ENCODE measurements at regions not wholly inside any gene's neighbourhood (a gene's known extent, or its start where the extent isn't known, plus 50 kb on each side); places are given as distances from the start of the nearest gene placed in this dataset.

DNA sequence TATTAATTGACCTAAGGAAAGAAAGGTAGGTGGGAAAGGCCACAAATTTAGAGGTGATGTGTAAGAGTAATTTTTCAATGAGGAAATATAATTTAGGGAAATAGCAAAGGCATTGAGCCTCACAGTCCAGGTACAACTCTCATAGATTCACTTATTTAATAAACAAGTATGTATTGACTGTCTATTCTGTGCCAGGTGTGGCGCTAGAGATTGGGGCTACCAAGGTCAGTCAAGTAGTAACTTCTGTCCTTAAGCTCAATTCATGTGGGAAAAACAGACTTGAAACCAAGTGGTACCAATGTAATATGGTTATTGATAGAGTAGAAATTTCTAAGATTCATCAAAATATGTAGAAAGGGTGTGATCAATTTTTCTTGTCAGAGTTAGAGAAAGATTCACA is 257.5 kb downstream of the C4orf33 start:
- TF ChIP-seq, protein P1, sequence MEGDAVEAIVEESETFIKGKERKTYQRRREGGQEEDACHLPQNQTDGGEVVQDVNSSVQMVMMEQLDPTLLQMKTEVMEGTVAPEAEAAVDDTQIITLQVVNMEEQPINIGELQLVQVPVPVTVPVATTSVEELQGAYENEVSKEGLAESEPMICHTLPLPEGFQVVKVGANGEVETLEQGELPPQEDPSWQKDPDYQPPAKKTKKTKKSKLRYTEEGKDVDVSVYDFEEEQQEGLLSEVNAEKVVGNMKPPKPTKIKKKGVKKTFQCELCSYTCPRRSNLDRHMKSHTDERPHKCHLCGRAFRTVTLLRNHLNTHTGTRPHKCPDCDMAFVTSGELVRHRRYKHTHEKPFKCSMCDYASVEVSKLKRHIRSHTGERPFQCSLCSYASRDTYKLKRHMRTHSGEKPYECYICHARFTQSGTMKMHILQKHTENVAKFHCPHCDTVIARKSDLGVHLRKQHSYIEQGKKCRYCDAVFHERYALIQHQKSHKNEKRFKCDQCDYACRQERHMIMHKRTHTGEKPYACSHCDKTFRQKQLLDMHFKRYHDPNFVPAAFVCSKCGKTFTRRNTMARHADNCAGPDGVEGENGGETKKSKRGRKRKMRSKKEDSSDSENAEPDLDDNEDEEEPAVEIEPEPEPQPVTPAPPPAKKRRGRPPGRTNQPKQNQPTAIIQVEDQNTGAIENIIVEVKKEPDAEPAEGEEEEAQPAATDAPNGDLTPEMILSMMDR (IDR thresholded peaks at IDR 0.05; ENCODE audit: unreplicated experiment), result no peak
- H3K36me3 Mint-ChIP-seq, result no peaks in the 10 kb centered on the region
- peaks cover 16% of the 10 kb centered on the region for H3K4me1 Mint-ChIP-seq
- no peak for DNase-seq (ENCODE audit: low spot score in 2 of 2, unreplicated experiment in 2 of 2)
- H3K27me3 Mint-ChIP-seq (ENCODE audit: low read depth), result no peaks in the 10 kb centered on the region
- H3K4me3 Mint-ChIP-seq, result no peak overlapping the region
- H3K9me3 Mint-ChIP-seq, result no peaks in the 10 kb centered on the region
- no peak overlapping the region for H3K27ac Mint-ChIP-seq

DNA sequence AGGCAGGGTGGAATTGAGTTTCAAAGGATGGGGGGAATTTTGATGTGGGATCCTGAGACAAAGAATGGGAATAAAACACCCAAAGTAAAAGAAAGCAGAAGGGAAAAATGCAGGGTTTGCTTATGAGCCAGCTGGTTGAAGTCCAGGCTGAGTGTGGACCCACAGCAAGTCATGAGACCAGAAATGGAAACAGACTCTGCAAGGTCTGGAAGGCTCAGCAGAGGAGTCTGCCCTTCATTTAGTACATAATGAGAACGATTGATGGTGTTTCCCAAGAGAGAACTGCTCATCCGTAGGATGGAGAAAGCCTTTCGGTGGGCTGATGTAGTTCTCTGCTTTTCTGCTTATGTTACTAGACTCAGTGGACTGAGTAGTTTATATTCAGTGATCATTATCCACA is 259.1 kb downstream of the C4orf33 start:
- Mint-ChIP-seq H3K27me3 (ENCODE audit: low read depth) (no peaks in the 10 kb centered on the region), H3K36me3 (no peaks in the 10 kb centered on the region), H3K4me3 (no peak overlapping the region), H3K4me1 (peaks cover 22% of the 10 kb centered on the region), H3K27ac (no peak overlapping the region), H3K9me3 (no peaks in the 10 kb centered on the region)
- TF ChIP-seq, protein P1 (IDR thresholded peaks at IDR 0.05; ENCODE audit: unreplicated experiment), result no peak
- DNase-seq (ENCODE audit: low spot score in 2 of 2, unreplicated experiment in 2 of 2), result no peak

DNA sequence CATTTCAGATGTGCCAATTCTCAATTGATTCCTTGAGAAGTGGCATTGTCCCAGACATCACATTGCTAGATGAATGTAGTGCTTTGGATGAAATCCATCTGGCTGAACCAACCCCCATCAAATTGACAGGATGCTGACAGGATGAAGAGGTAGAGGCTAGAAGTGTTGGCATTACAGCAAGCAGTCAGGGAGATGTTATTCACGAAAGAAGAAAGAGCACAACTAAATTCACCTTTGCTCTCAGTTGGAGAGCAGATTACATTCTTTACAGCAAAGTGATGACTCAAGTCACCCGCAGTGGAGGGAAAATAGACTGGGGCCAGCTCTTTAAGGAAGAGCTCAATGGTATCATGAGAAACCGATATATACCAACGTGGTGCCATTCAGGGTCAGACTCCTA is 259.6 kb downstream of the C4orf33 start:
- TF ChIP-seq, protein P1 (IDR thresholded peaks at IDR 0.05; ENCODE audit: unreplicated experiment), result no peak
- Mint-ChIP-seq H3K9me3 (no peaks in the 10 kb centered on the region), H3K36me3 (no peaks in the 10 kb centered on the region), H3K27ac (no peak overlapping the region), H3K27me3 (ENCODE audit: low read depth) (no peaks in the 10 kb centered on the region), H3K4me1 (peaks cover 19% of the 10 kb centered on the region), H3K4me3 (no peak overlapping the region)
- no peak for DNase-seq (ENCODE audit: low spot score in 2 of 2, unreplicated experiment in 2 of 2)

DNA sequence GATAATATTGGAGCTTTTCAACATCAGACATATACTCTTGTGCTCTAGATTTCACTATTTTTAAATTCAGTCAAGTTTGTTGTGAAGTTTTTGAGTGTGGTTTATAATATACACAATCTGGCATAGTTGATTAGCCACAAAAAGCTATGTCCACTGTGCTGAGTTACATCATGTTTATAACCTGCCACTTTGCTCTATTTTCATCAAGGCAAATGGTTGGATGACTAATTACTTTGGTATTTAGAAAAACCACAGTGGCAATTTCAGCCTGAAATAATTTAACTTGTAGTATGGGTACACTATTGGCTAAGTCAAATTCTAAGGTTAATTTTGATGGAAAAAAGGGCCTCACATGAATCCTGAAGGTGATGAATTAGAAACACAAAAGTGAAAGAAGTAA is 262.6 kb downstream of the C4orf33 start:
- DNase-seq (ENCODE audit: low spot score in 2 of 2, unreplicated experiment in 2 of 2), result no peak
- no peaks in the 10 kb centered on the region for H3K36me3 Mint-ChIP-seq
- H3K4me1 Mint-ChIP-seq, result peaks cover 19% of the 10 kb centered on the region
- H3K9me3 Mint-ChIP-seq, result peaks cover 4% of the 10 kb centered on the region
- H3K27me3 Mint-ChIP-seq (ENCODE audit: low read depth), result no peaks in the 10 kb centered on the region
- H3K27ac Mint-ChIP-seq, result no peak overlapping the region
- TF ChIP-seq, protein P1 (IDR thresholded peaks at IDR 0.05; ENCODE audit: unreplicated experiment), result no peak
- H3K4me3 Mint-ChIP-seq, result no peak overlapping the region

DNA sequence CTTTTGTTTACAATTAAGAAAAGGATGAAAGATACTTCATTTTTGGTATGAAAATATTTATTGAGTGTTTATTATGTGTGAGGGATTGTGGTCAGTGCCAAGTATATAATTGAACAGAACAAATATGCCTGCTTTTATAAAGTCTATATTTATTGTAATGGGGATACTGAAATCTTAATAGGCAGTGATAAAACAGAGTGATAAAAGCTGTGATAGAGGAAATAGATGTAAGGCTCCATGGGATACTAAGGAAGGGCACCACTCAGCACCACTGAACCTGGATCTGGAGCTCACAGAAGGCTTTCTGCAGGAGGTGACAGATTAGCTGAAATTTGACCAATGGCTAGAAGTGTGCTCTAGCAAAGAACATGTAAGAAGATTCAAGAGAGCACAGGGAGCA is 263.5 kb downstream of the C4orf33 start:
- H3K4me1 Mint-ChIP-seq, result peaks cover 21% of the 10 kb centered on the region
- TF ChIP-seq, protein P1 (IDR thresholded peaks at IDR 0.05; ENCODE audit: unreplicated experiment), result no peak
- H3K27me3 Mint-ChIP-seq (ENCODE audit: low read depth), result no peaks in the 10 kb centered on the region
- H3K36me3 Mint-ChIP-seq, result no peaks in the 10 kb centered on the region
- peaks cover 4% of the 10 kb centered on the region for H3K9me3 Mint-ChIP-seq
- H3K4me3 Mint-ChIP-seq, result no peak overlapping the region
- no peak for DNase-seq (ENCODE audit: low spot score in 2 of 2, unreplicated experiment in 2 of 2)
- no peak overlapping the region for H3K27ac Mint-ChIP-seq

DNA sequence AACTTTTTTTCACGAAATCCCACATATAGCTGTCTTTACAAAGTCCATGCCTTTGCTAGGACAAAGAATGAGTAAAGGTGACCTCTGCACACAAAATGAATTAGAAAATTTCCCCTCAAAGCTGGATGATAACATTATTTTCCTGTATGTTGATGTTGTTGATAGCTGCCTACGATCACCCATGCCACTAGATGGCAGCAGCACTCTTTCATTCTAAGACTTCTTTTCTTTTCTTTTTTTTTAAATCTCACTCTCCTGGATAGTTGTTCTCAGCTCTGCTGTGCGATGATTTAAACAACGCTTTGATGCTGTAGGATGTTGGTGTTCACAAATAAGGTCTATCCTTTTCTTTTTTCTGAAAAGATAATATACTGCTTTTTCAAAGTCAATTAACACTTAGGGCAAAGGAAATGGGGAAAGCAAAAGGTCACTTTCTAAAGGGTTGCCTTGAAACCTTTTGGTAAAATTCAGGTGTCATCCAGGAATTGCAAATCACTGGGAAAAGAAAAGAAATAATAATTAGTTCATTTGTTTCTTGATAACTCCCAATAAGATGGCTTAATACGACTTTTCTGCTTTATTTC is 266.8 kb downstream of the C4orf33 start:
- peaks cover 16% of the 10 kb centered on the region for H3K4me1 Mint-ChIP-seq
- DNase-seq (ENCODE audit: low spot score in 2 of 2, unreplicated experiment in 2 of 2), result peak; percentile 32 to 61
- no peak overlapping the region for H3K4me3 Mint-ChIP-seq
- no peaks in the 10 kb centered on the region for H3K27me3 Mint-ChIP-seq (ENCODE audit: low read depth)
- H3K27ac Mint-ChIP-seq, result no peak overlapping the region
- peaks cover 4% of the 10 kb centered on the region for H3K9me3 Mint-ChIP-seq
- H3K36me3 Mint-ChIP-seq, result no peaks in the 10 kb centered on the region
- TF ChIP-seq, protein P1 (IDR thresholded peaks at IDR 0.05; ENCODE audit: unreplicated experiment), result peak; percentile 84
